ENCODE measurements at regions not wholly inside any gene's neighbourhood (a gene's known extent, or its start where the extent isn't known, plus 50 kb on each side); places are given as distances from the start of the nearest gene placed in this dataset.
"Not testable (repeated sequence)": the region's sequence is repeated elsewhere in the genome, so short reads cannot be mapped to it uniquely, and the experiment has no call there.

- DNase-seq (ENCODE audit: insufficient read length, low spot score) (no peak), FAIRE-seq (no peak)
These were observed 52.7 kb upstream of the ZCCHC13 start for GRCh38 chrX:74251006-74251930.

- FAIRE-seq = no peak
- DNase-seq (ENCODE audit: insufficient read length, low spot score) = no peak
These were observed 53.4 kb upstream of the ZCCHC13 start for GRCh38 chrX:74250574-74250973.

- no peak for FAIRE-seq
These were observed 54.0 kb upstream of the ZCCHC13 start for GRCh38 chrX:74249963-74250362.

GRCh38 chrX:74248889-74249288 lies 55.1 kb upstream of the ZCCHC13 start:
- no peak for FAIRE-seq
- DNase-seq (ENCODE audit: insufficient read length, low spot score) = no peak

More at GRCh38 chrX:74249963-74250362, 54.0 kb upstream of the ZCCHC13 start:
- no peak for DNase-seq (ENCODE audit: insufficient read length, low spot score)

- DNase-seq (ENCODE audit: insufficient read length, low spot score) (no peak), FAIRE-seq (no peak)
These were observed 57.5 kb upstream of the ZCCHC13 start for GRCh38 chrX:74246524-74246923.

GRCh38 chrX:74242484-74243138 lies 61.4 kb upstream of the ZCCHC13 start:
- FAIRE-seq = no peak
- DNase-seq (ENCODE audit: insufficient read length, low spot score) = no peak

GRCh38 chrX:74242050-74242449 lies 61.9 kb upstream of the ZCCHC13 start:
- DNase-seq (ENCODE audit: insufficient read length, low spot score) (no peak), FAIRE-seq (no peak)

GRCh38 chrX:74238771-74239170 lies 65.2 kb upstream of the ZCCHC13 start:
- no peak for DNase-seq (ENCODE audit: insufficient read length, low spot score)
- no peak for FAIRE-seq

GRCh38 chrX:74234818-74235217 lies 69.2 kb upstream of the ZCCHC13 start:
- DNase-seq (ENCODE audit: insufficient read length, low spot score) (no peak), FAIRE-seq (no peak)

- DNase-seq (ENCODE audit: insufficient read length, low spot score) = no peak
- FAIRE-seq = peak; percentile 68
These were observed 71.1 kb upstream of the ZCCHC13 start for GRCh38 chrX:74232859-74233258.

GRCh38 chrX:74231625-74232024 lies 72.4 kb upstream of the ZCCHC13 start:
- FAIRE-seq (no peak), DNase-seq (ENCODE audit: insufficient read length, low spot score) (no peak)

GRCh38 chrX:74230094-74230493 lies 73.9 kb upstream of the ZCCHC13 start:
- DNase-seq (ENCODE audit: insufficient read length, low spot score) (no peak), FAIRE-seq (no peak)

- peak; percentile 54 for FAIRE-seq
- no peak for DNase-seq (ENCODE audit: insufficient read length, low spot score)
These were observed 78.9 kb upstream of the ZCCHC13 start for GRCh38 chrX:74225111-74225510.

- FAIRE-seq (no peak), DNase-seq (ENCODE audit: insufficient read length, low spot score) (no peak)
These were observed 83.7 kb upstream of the ZCCHC13 start for GRCh38 chrX:74220277-74220676.

- DNase-seq (ENCODE audit: insufficient read length, low spot score) = no peak
- FAIRE-seq = no peak
These were observed 85.1 kb upstream of the ZCCHC13 start for GRCh38 chrX:74218895-74219294.

- DNase-seq (ENCODE audit: insufficient read length, low spot score) (no peak), FAIRE-seq (no peak)
These were observed 87.6 kb upstream of the ZCCHC13 start for GRCh38 chrX:74216421-74216820.

- FAIRE-seq = peak; percentile 47
- no peak for DNase-seq (ENCODE audit: insufficient read length, low spot score)
These were observed 92.1 kb upstream of the ZCCHC13 start for GRCh38 chrX:74211911-74212310.

GRCh38 chrX:74207539-74207938 lies 96.4 kb upstream of the ZCCHC13 start:
- FAIRE-seq = peak; percentile 45
- DNase-seq (ENCODE audit: insufficient read length, low spot score) = no peak

- DNase-seq (ENCODE audit: insufficient read length, low spot score) (no peak), FAIRE-seq (no peak)
These were observed 108.4 kb upstream of the ZCCHC13 start for GRCh38 chrX:74195605-74196004.

- FAIRE-seq = no peak
- DNase-seq (ENCODE audit: insufficient read length, low spot score) = no peak
These were observed 108.9 kb upstream of the ZCCHC13 start for GRCh38 chrX:74195120-74195519.

- no peak for DNase-seq (ENCODE audit: insufficient read length, low spot score)
- no peak for FAIRE-seq
These were observed 116.8 kb upstream of the ZCCHC13 start for GRCh38 chrX:74187211-74187610.

GRCh38 chrX:74183047-74183446 lies 120.9 kb upstream of the ZCCHC13 start:
- DNase-seq (ENCODE audit: insufficient read length, low spot score); FAIRE-seq: not testable (repeated sequence)
